Ascending aorta (tissue), 2 donors: ENCODE measurements at regions not wholly inside any gene's neighbourhood (a gene's known extent, or its start where the extent isn't known, plus 50 kb on each side); places are given as distances from the start of the nearest gene placed in this dataset.

Experiments
- DNase-seq, 2 donors: peaks; one replicate each; pipeline ENCODE4 v3.0.0-alpha.2; 2019; ENCODE audit warnings: low spot score in 2 of 2
- H3K27ac ChIP-seq, 2 donors: fragments of 200-600 bp; sonication (generic); one replicate each; pipeline ENCODE4 v1.5.1; 2016 to 2017; ENCODE audit warnings: mild to moderate bottlenecking in 1 of 2
- H3K27me3 ChIP-seq: fragments of 200-600 bp; sonication (generic); one replicate; pipeline ENCODE4 v1.5.1; 2017
- H3K36me3 ChIP-seq, 2 donors: fragments of 200-600 bp; sonication (generic); one replicate each; pipeline ENCODE4 v1.5.1; 2016
- H3K4me1 ChIP-seq, 2 donors: fragments of 200-600 bp; sonication (generic); one replicate each; pipeline ENCODE4 v1.5.1; 2016 to 2017; ENCODE audit warnings: mild to moderate bottlenecking in 1 of 2
- H3K4me3 ChIP-seq, 2 donors: fragments of 200-600 bp; sonication (generic); one replicate each; pipeline ENCODE4 v1.5.1; 2016 to 2017; ENCODE audit warnings: mild to moderate bottlenecking in 1 of 2
- H3K9me3 ChIP-seq, 2 donors: fragments of 200-600 bp; sonication (generic); one replicate each; pipeline ENCODE4 v1.5.1; 2016
- intact Hi-C: fragments of 100-400 bp; cut with DNase I; formaldehyde crosslinking; loops from one replicate; pipeline ENCODE4 v1.15.1; 2023
- TF ChIP-seq, protein P1 (sequence below), 3 experiments: fragments of 200-600 bp in 2 of 3; fragments of 450-650 bp in 1 of 3; sonication (generic) in 2 of 3; IDR thresholded peaks; one replicate each; pipeline ENCODE4 v1.5.1; 2016 to 2019; ENCODE audit warnings: antibody characterized with exemption in 3 of 3, mild to moderate bottlenecking in 1 of 3, moderate library complexity in 1 of 3

DNA sequence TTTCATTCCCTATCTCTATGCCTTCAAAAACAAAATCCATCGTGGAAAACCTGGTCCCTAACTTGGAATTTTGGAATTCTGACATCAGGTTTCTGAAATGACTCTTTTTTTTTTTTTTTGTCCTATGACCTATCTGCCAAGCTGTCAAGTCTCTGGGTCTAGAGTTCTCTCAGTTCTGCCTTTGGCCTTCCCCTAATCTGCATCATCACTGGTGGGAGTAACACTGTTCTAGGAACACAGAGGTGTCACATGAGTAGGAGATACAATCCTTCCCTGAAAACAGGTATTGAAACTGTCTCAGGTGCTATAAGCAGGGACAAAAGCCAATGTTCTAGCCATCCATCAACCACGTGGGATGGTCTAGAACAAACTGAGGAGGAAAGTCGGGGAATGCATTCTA, 142.0 kb upstream of the ATP1B1 start:
- Histone ChIP-seq H3K27me3 (no peaks in the 10 kb centered on the region), H3K4me1 (no peaks in the 10 kb centered on the region), H3K27ac (no peak overlapping the region), H3K4me3 (no peak overlapping the region), H3K36me3 (no peaks in the 10 kb centered on the region), H3K9me3 (no peaks in the 10 kb centered on the region)
- TF ChIP-seq, protein P1, sequence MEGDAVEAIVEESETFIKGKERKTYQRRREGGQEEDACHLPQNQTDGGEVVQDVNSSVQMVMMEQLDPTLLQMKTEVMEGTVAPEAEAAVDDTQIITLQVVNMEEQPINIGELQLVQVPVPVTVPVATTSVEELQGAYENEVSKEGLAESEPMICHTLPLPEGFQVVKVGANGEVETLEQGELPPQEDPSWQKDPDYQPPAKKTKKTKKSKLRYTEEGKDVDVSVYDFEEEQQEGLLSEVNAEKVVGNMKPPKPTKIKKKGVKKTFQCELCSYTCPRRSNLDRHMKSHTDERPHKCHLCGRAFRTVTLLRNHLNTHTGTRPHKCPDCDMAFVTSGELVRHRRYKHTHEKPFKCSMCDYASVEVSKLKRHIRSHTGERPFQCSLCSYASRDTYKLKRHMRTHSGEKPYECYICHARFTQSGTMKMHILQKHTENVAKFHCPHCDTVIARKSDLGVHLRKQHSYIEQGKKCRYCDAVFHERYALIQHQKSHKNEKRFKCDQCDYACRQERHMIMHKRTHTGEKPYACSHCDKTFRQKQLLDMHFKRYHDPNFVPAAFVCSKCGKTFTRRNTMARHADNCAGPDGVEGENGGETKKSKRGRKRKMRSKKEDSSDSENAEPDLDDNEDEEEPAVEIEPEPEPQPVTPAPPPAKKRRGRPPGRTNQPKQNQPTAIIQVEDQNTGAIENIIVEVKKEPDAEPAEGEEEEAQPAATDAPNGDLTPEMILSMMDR (IDR thresholded peaks at IDR 0.05) = no peak
- intact Hi-C loops = no loop called here
- no peak for DNase-seq

DNA sequence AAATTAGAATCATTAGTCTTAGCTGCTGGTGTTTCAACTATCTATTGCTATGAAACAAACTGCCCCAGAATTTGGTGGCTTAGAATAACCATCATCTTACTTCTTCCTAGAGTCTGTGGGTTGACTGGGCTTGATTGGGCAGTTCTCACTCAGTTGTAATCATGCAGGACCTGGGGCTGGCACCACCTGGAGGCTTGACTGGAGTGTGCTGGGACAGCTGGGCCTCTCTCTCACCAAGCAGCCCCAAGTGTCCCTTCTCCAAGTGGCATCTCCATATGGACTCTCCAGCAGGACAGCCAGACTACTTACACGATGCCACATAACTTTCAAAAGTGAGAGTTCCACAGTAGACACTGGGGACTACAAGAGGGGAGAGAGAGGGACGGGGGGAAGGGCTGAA, 140.3 kb upstream of the ATP1B1 start:
- H3K27ac ChIP-seq = no peak overlapping the region
- no peaks in the 10 kb centered on the region for H3K36me3 ChIP-seq
- no peaks in the 10 kb centered on the region for H3K27me3 ChIP-seq
- DNase-seq = no peak
- intact Hi-C loops = no loop called here
- H3K9me3 ChIP-seq = no peaks in the 10 kb centered on the region
- no peak overlapping the region for H3K4me3 ChIP-seq
- no peaks in the 10 kb centered on the region for H3K4me1 ChIP-seq
- TF ChIP-seq, protein P1 (IDR thresholded peaks at IDR 0.05) = no peak

- Histone ChIP-seq H3K27ac (no peak overlapping the region), H3K27me3 (no peaks in the 10 kb centered on the region), H3K4me1 (no peaks in the 10 kb centered on the region), H3K36me3 (no peaks in the 10 kb centered on the region), H3K4me3 (no peak overlapping the region), H3K9me3 (no peaks in the 10 kb centered on the region)
- intact Hi-C loops = no loop called here
- DNase-seq = no peak
- TF ChIP-seq, protein P1 (IDR thresholded peaks at IDR 0.05) = no peak
Observed at GRCh38 chr1:168966636-168967035, 139.9 kb upstream of the ATP1B1 start.

GRCh38 chr1:168970926-168971659, 135.4 kb upstream of the ATP1B1 start:
- DNase-seq = no peak
- H3K4me3 ChIP-seq = no peak overlapping the region
- H3K4me1 ChIP-seq = no peaks in the 10 kb centered on the region
- TF ChIP-seq, protein P1 (IDR thresholded peaks at IDR 0.05) = no peak
- no peak overlapping the region for H3K27ac ChIP-seq
- H3K27me3 ChIP-seq = no peaks in the 10 kb centered on the region
- H3K9me3 ChIP-seq = no peaks in the 10 kb centered on the region
- intact Hi-C loops = no loop called here
- H3K36me3 ChIP-seq = no peaks in the 10 kb centered on the region

DNA sequence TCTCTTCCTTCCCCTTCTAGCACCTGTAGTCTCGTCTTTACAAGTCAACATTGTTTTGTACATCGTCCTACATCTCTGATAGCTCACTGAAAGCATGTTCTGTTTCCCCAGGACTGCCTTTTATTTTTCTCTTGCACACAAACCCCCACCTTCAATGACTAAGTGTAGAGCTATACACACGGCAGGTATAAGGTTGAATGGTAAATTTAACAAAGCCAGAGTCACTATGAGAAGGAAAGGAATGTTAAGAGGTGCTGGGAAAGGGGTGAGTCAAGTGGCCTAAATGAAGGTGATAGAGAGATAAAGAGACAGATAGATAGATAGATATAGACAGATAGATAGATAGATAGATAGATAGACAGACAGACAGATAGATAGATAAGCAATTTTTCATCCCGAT, 134.3 kb upstream of the ATP1B1 start:
- no peak overlapping the region for H3K27ac ChIP-seq
- TF ChIP-seq, protein P1 (IDR thresholded peaks at IDR 0.05) = no peak
- no peaks in the 10 kb centered on the region for H3K9me3 ChIP-seq
- intact Hi-C loops = no loop called here
- no peak for DNase-seq
- no peaks in the 10 kb centered on the region for H3K27me3 ChIP-seq
- no peak overlapping the region for H3K4me3 ChIP-seq
- no peaks in the 10 kb centered on the region for H3K4me1 ChIP-seq
- no peaks in the 10 kb centered on the region for H3K36me3 ChIP-seq

- Histone ChIP-seq H3K27me3 (no peaks in the 10 kb centered on the region), H3K4me3 (no peak overlapping the region), H3K27ac (no peak overlapping the region), H3K4me1 (no peaks in the 10 kb centered on the region), H3K36me3 (no peaks in the 10 kb centered on the region), H3K9me3 (no peaks in the 10 kb centered on the region)
- no peak for DNase-seq
- TF ChIP-seq, protein P1 (IDR thresholded peaks at IDR 0.05) = no peak
- intact Hi-C loops = no loop called here
Observed at GRCh38 chr1:168972887-168973286, 133.6 kb upstream of the ATP1B1 start.
